ENCODE measurements at regions not wholly inside any gene's neighbourhood (a gene's known extent, or its start where the extent isn't known, plus 50 kb on each side); places are given as distances from the start of the nearest gene placed in this dataset.

GRCh38 chr4:97468272-97468671 is 675.0 kb downstream of the STPG2 start:
- no peaks in the 10 kb centered on the region for H3K79me2 ChIP-seq (ENCODE audit: insufficient read depth, low read length)
- H3K27me3 ChIP-seq (ENCODE audit: insufficient read depth, low read length, poor library complexity, severe bottlenecking): no peaks in the 10 kb centered on the region
- H3K9me3 ChIP-seq (ENCODE audit: insufficient read depth, low read depth, low read length): no peaks in the 10 kb centered on the region
- H3F3A ChIP-seq (ENCODE audit: low read depth): no peaks in the 10 kb centered on the region
- no peaks in the 10 kb centered on the region for H3K36me3 ChIP-seq (ENCODE audit: insufficient read depth, low read length)
- no peak overlapping the region for H3K4me2 ChIP-seq (ENCODE audit: low read depth, low read length, poor library complexity, severe bottlenecking)
- H3K4me3 ChIP-seq (ENCODE audit: low read length, poor library complexity, severe bottlenecking): no peak overlapping the region
- no peak for TF ChIP-seq CTCF (conservative IDR thresholded peaks at IDR 0.05; ENCODE audit: low read length)
- TF ChIP-seq EZH2phosphoT487 (IDR thresholded peaks at IDR 0.05; ENCODE audit: borderline replicate concordance): no peak
- no peaks in the 10 kb centered on the region for H3K4me1 ChIP-seq (ENCODE audit: insufficient read depth, low read length, poor library complexity, severe bottlenecking)
- no peaks in the 10 kb centered on the region for H4K20me1 ChIP-seq (ENCODE audit: insufficient read depth, low read length, poor library complexity, severe bottlenecking)
- no peaks in the 10 kb centered on the region for H3K9me2 ChIP-seq (replicated peaks; ENCODE audit: low read depth, low read length)
- no peak overlapping the region for H3K9ac ChIP-seq (ENCODE audit: low read depth, low read length, poor library complexity, severe bottlenecking)
- H2AFZ ChIP-seq (ENCODE audit: low read length): no peak overlapping the region

- Histone ChIP-seq H3K4me2 (ENCODE audit: low read depth, low read length, poor library complexity, severe bottlenecking) (no peak overlapping the region), H3K36me3 (ENCODE audit: insufficient read depth, low read length) (no peaks in the 10 kb centered on the region)
- TF ChIP-seq EZH2phosphoT487 (IDR thresholded peaks at IDR 0.05; ENCODE audit: borderline replicate concordance) (no peak), CTCF (conservative IDR thresholded peaks at IDR 0.05; ENCODE audit: low read length) (no peak)
Measured at GRCh38 chr4:97475621-97476020, 667.7 kb downstream of the STPG2 start.

GRCh38 chr4:97477974-97478373 is 665.3 kb downstream of the STPG2 start:
- Histone ChIP-seq H3K4me1 (ENCODE audit: insufficient read depth, low read length, poor library complexity, severe bottlenecking) (no peaks in the 10 kb centered on the region), H3K4me2 (ENCODE audit: low read depth, low read length, poor library complexity, severe bottlenecking) (no peak overlapping the region), H3K9me3 (ENCODE audit: insufficient read depth, low read depth, low read length) (no peaks in the 10 kb centered on the region), H3K27me3 (ENCODE audit: insufficient read depth, low read length, poor library complexity, severe bottlenecking) (no peaks in the 10 kb centered on the region), H3K9ac (ENCODE audit: low read depth, low read length, poor library complexity, severe bottlenecking) (no peak overlapping the region), H3K4me3 (ENCODE audit: low read length, poor library complexity, severe bottlenecking) (no peak overlapping the region), H3K79me2 (ENCODE audit: insufficient read depth, low read length) (no peaks in the 10 kb centered on the region), H3F3A (ENCODE audit: low read depth) (no peaks in the 10 kb centered on the region), H4K20me1 (ENCODE audit: insufficient read depth, low read length, poor library complexity, severe bottlenecking) (no peaks in the 10 kb centered on the region), H3K9me2 (replicated peaks; ENCODE audit: low read depth, low read length) (no peaks in the 10 kb centered on the region), H3K36me3 (ENCODE audit: insufficient read depth, low read length) (no peaks in the 10 kb centered on the region), H2AFZ (ENCODE audit: low read length) (no peak overlapping the region)
- TF ChIP-seq EZH2phosphoT487 (IDR thresholded peaks at IDR 0.05; ENCODE audit: borderline replicate concordance): no peak
- no peak for TF ChIP-seq CTCF (conservative IDR thresholded peaks at IDR 0.05; ENCODE audit: low read length)

More at GRCh38 chr4:97475621-97476020, 667.7 kb downstream of the STPG2 start:
- H2AFZ ChIP-seq (ENCODE audit: low read length): no peak overlapping the region
- no peaks in the 10 kb centered on the region for H3K79me2 ChIP-seq (ENCODE audit: insufficient read depth, low read length)
- no peaks in the 10 kb centered on the region for H4K20me1 ChIP-seq (ENCODE audit: insufficient read depth, low read length, poor library complexity, severe bottlenecking)
- no peaks in the 10 kb centered on the region for H3K9me2 ChIP-seq (replicated peaks; ENCODE audit: low read depth, low read length)
- H3K27me3 ChIP-seq (ENCODE audit: insufficient read depth, low read length, poor library complexity, severe bottlenecking): no peaks in the 10 kb centered on the region
- H3K4me3 ChIP-seq (ENCODE audit: low read length, poor library complexity, severe bottlenecking): no peak overlapping the region
- H3K9ac ChIP-seq (ENCODE audit: low read depth, low read length, poor library complexity, severe bottlenecking): no peak overlapping the region
- no peaks in the 10 kb centered on the region for H3K9me3 ChIP-seq (ENCODE audit: insufficient read depth, low read depth, low read length)
- H3K4me1 ChIP-seq (ENCODE audit: insufficient read depth, low read length, poor library complexity, severe bottlenecking): no peaks in the 10 kb centered on the region
- no peaks in the 10 kb centered on the region for H3F3A ChIP-seq (ENCODE audit: low read depth)
